Transverse colon (tissue), 4 donors: ENCODE measurements at regions not wholly inside any gene's neighbourhood (a gene's known extent, or its start where the extent isn't known, plus 50 kb on each side); places are given as distances from the start of the nearest gene placed in this dataset.

Experiments
- EP300 ChIP-seq: sonication (generic); formaldehyde crosslinking; IDR thresholded peaks from one replicate; pipeline ENCODE4 v1.6.1; 2017; ENCODE audit warnings: antibody characterized with exemption, low read depth
- POLR2A ChIP-seq: fragments of 450-650 bp; IDR thresholded peaks from one replicate; pipeline ENCODE4 v1.6.1; 2016; ENCODE audit warnings: antibody characterized with exemption, mild to moderate bottlenecking, moderate library complexity
- POLR2AphosphoS5 ChIP-seq, 3 donors: sonication (generic); formaldehyde crosslinking; IDR thresholded peaks; one replicate each; pipeline ENCODE4 v1.6.1; 2016; ENCODE audit warnings: antibody characterized with exemption in 3 of 3
- TF ChIP-seq, protein P1 (sequence below), 5 experiments: fragments of 200-600 bp in 3 of 5; fragments of 450-650 bp in 2 of 5; sonication (generic) in 3 of 5; IDR thresholded peaks; 1 replicate in 2 of 5; 2 replicates in 3 of 5; pipeline ENCODE4 v1.5.1; 2016 to 2017; ENCODE audit warnings: antibody characterized with exemption in 5 of 5, inconsistent platforms in 3 of 5, mild to moderate bottlenecking in 2 of 5, moderate library complexity in 1 of 5

DNA sequence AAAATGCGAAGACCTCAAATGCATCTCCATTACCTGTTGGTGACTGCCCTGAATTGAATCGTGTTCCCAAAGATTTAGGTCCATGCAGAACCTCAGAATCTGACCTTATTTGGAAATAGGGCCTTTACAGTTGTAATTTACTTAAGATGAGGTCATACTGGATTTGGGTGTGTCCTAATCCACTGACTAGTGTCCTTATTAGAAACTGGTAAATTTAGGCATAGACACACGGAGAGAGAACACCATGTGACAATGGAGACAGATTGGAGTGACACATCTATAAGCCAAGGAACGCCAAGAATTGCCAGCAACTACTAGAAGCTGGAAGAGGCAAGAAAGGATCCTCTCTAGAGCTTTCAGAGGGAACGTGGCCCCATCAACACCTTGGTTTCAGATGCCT is 203.1 kb downstream of the SMAD2 start:
- TF ChIP-seq, protein P1, sequence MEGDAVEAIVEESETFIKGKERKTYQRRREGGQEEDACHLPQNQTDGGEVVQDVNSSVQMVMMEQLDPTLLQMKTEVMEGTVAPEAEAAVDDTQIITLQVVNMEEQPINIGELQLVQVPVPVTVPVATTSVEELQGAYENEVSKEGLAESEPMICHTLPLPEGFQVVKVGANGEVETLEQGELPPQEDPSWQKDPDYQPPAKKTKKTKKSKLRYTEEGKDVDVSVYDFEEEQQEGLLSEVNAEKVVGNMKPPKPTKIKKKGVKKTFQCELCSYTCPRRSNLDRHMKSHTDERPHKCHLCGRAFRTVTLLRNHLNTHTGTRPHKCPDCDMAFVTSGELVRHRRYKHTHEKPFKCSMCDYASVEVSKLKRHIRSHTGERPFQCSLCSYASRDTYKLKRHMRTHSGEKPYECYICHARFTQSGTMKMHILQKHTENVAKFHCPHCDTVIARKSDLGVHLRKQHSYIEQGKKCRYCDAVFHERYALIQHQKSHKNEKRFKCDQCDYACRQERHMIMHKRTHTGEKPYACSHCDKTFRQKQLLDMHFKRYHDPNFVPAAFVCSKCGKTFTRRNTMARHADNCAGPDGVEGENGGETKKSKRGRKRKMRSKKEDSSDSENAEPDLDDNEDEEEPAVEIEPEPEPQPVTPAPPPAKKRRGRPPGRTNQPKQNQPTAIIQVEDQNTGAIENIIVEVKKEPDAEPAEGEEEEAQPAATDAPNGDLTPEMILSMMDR (IDR thresholded peaks at IDR 0.05) = no peak
- TF ChIP-seq POLR2AphosphoS5 (IDR thresholded peaks at IDR 0.05) (no peak), POLR2A (no peak), EP300 (no peak)
